Stimulated activated naive CD8-positive, alpha-beta T cell treated with anti-CD3 and anti-CD28 coated beads, Interleukin-15, amount 100 ng/mL, for 72 hours (primary cell): ENCODE measurements at regions not wholly inside any gene's neighbourhood (a gene's known extent, or its start where the extent isn't known, plus 50 kb on each side); places are given as distances from the start of the nearest gene placed in this dataset.

Experiments used
- ATAC-seq: fragments of 150-1000 bp; cut with Tn5 transposase; 2 replicates; pipeline ENCODE4 v1.10.0; 2021; ENCODE audit warnings: mild to moderate bottlenecking, moderate library complexity
- DNase-seq, 2 donors: peaks; one replicate each; pipeline ENCODE4 v3.0.0; 2021 to 2022
- H3K27ac Mint-ChIP-seq, 2 donors: one replicate each; pipeline ENCODE4 v1.8.0; 2022; ENCODE audit warnings: mild to moderate bottlenecking in 2 of 2, mixed read lengths in 2 of 2, moderate library complexity in 2 of 2
- H3K27me3 Mint-ChIP-seq: one replicate; pipeline ENCODE4 v1.8.0; 2022; ENCODE audit warnings: mixed read lengths
- H3K4me1 Mint-ChIP-seq: one replicate; pipeline ENCODE4 v1.8.0; 2022; ENCODE audit warnings: mild to moderate bottlenecking, mixed read lengths
- H3K4me3 Mint-ChIP-seq, 2 donors: one replicate each; pipeline ENCODE4 v1.8.0; 2022; ENCODE audit warnings: mild to moderate bottlenecking in 2 of 2, mixed read lengths in 2 of 2, moderate library complexity in 1 of 2
- H3K9me3 Mint-ChIP-seq, 2 donors: one replicate each; pipeline ENCODE4 v1.8.0; 2022; ENCODE audit warnings: mixed read lengths in 2 of 2

GRCh38 chr13:42707048-42707447 lies 74.3 kb upstream of the FAM216B start:
- no peak overlapping the region for H3K27ac Mint-ChIP-seq

GRCh38 chr13:42707586-42707985 lies 73.8 kb upstream of the FAM216B start:
- Mint-ChIP-seq H3K4me1 (no peaks in the 10 kb centered on the region), H3K27ac (no peak overlapping the region), H3K9me3 (peaks cover 0 to 7% of the 10 kb centered on the region in 2 donors), H3K27me3 (peaks cover 21% of the 10 kb centered on the region), H3K4me3 (no peak overlapping the region)
- ATAC-seq (no peak), DNase-seq (no peak)

More at GRCh38 chr13:42707048-42707447, 74.3 kb upstream of the FAM216B start:
- no peaks in the 10 kb centered on the region for H3K4me1 Mint-ChIP-seq
- H3K27me3 Mint-ChIP-seq: peaks cover 24% of the 10 kb centered on the region
- peaks cover 0 to 7% of the 10 kb centered on the region in 2 donors for H3K9me3 Mint-ChIP-seq
- DNase-seq: no peak
- H3K4me3 Mint-ChIP-seq: no peak overlapping the region
- no peak for ATAC-seq

- ATAC-seq (no peak), DNase-seq (no peak)
- no peak overlapping the region for H3K27ac Mint-ChIP-seq
- H3K9me3 Mint-ChIP-seq: peaks cover 4 to 7% of the 10 kb centered on the region in 2 donors
- H3K27me3 Mint-ChIP-seq: peaks cover 18% of the 10 kb centered on the region
- H3K4me1 Mint-ChIP-seq: no peaks in the 10 kb centered on the region
- H3K4me3 Mint-ChIP-seq: no peak overlapping the region
These were observed 73.0 kb upstream of the FAM216B start for GRCh38 chr13:42708391-42708790.

GRCh38 chr13:42709276-42709675 lies 72.1 kb upstream of the FAM216B start:
- no peak overlapping the region for H3K27ac Mint-ChIP-seq
- H3K4me1 Mint-ChIP-seq: no peaks in the 10 kb centered on the region
- H3K27me3 Mint-ChIP-seq: peaks cover 12% of the 10 kb centered on the region
- H3K9me3 Mint-ChIP-seq: peaks cover 4 to 7% of the 10 kb centered on the region in 2 donors
- no peak for ATAC-seq
- DNase-seq: no peak
- H3K4me3 Mint-ChIP-seq: no peak overlapping the region

- Mint-ChIP-seq H3K4me1 (no peaks in the 10 kb centered on the region), H3K9me3 (peaks cover 0 to 4% of the 10 kb centered on the region in 2 donors), H3K4me3 (no peak overlapping the region), H3K27me3 (peaks cover 25% of the 10 kb centered on the region), H3K27ac (no peak overlapping the region)
- ATAC-seq: no peak
- no peak for DNase-seq
These were observed 65.5 kb upstream of the FAM216B start for GRCh38 chr13:42715909-42716308.

GRCh38 chr13:42717176-42717575 lies 64.2 kb upstream of the FAM216B start:
- H3K27me3 Mint-ChIP-seq: peaks cover 28% of the 10 kb centered on the region
- H3K4me3 Mint-ChIP-seq: no peak overlapping the region
- H3K4me1 Mint-ChIP-seq: no peaks in the 10 kb centered on the region
- no peak for DNase-seq
- no peak for ATAC-seq
- H3K27ac Mint-ChIP-seq: no peak overlapping the region
- H3K9me3 Mint-ChIP-seq: peaks cover 0 to 4% of the 10 kb centered on the region in 2 donors

- H3K27ac Mint-ChIP-seq: no peak overlapping the region
- H3K9me3 Mint-ChIP-seq: no peaks in the 10 kb centered on the region
- no peak overlapping the region for H3K4me3 Mint-ChIP-seq
- no peaks in the 10 kb centered on the region for H3K4me1 Mint-ChIP-seq
- ATAC-seq: no peak
- no peak for DNase-seq
- H3K27me3 Mint-ChIP-seq: peaks cover 32% of the 10 kb centered on the region
These were observed 61.1 kb upstream of the FAM216B start for GRCh38 chr13:42720113-42720857.

- Mint-ChIP-seq H3K4me3 (no peak overlapping the region), H3K9me3 (no peaks in the 10 kb centered on the region), H3K4me1 (no peaks in the 10 kb centered on the region), H3K27ac (no peak overlapping the region), H3K27me3 (peaks cover 32% of the 10 kb centered on the region)
- ATAC-seq: no peak
- DNase-seq: no peak
These were observed 60.5 kb upstream of the FAM216B start for GRCh38 chr13:42720858-42721219.

- Mint-ChIP-seq H3K4me3 (no peak overlapping the region), H3K27me3 (peaks cover 28% of the 10 kb centered on the region)
These were observed 58.4 kb upstream of the FAM216B start for GRCh38 chr13:42722883-42723539.

GRCh38 chr13:42728507-42729180 lies 52.7 kb upstream of the FAM216B start:
- no peak for ATAC-seq
- no peaks in the 10 kb centered on the region for H3K9me3 Mint-ChIP-seq
- DNase-seq: no peak
- peaks cover 7% of the 10 kb centered on the region for H3K27me3 Mint-ChIP-seq
- peak overlapping the region in 1 of 2 donors; percentile 1 for H3K27ac Mint-ChIP-seq
- H3K4me3 Mint-ChIP-seq: no peak overlapping the region
- no peaks in the 10 kb centered on the region for H3K4me1 Mint-ChIP-seq

More at GRCh38 chr13:42722883-42723539, 58.4 kb upstream of the FAM216B start:
- ATAC-seq (no peak), DNase-seq (no peak)
- Mint-ChIP-seq H3K9me3 (no peaks in the 10 kb centered on the region), H3K27ac (no peak overlapping the region), H3K4me1 (no peaks in the 10 kb centered on the region)

GRCh38 chr13:42729857-42730402 lies 51.5 kb upstream of the FAM216B start:
- Mint-ChIP-seq H3K9me3 (peaks cover 0 to 6% of the 10 kb centered on the region in 2 donors), H3K27ac (no peak overlapping the region), H3K4me1 (no peaks in the 10 kb centered on the region), H3K4me3 (no peak overlapping the region), H3K27me3 (peaks cover 7% of the 10 kb centered on the region)
- DNase-seq (no peak), ATAC-seq (no peak)
